HFFc6 (cell line): ENCODE measurements at regions not wholly inside any gene's neighbourhood (a gene's known extent, or its start where the extent isn't known, plus 50 kb on each side); places are given as distances from the start of the nearest gene placed in this dataset.

Experiments used
- DNase-seq: peaks from one replicate; pipeline ENCODE4 v3.0.0-alpha.2; 2018
- H3K27ac Mint-ChIP-seq: 2 replicates; pipeline ENCODE4 v1.8.0; 2020; ENCODE audit warnings: mild to moderate bottlenecking, mixed read lengths
- H3K27me3 Mint-ChIP-seq: 2 replicates; pipeline ENCODE4 v1.8.0; 2021; ENCODE audit warnings: mild to moderate bottlenecking, moderate library complexity, mixed read lengths; ENCODE audit not compliant: insufficient read depth
- H3K36me3 Mint-ChIP-seq: 2 replicates; pipeline ENCODE4 v1.8.0; 2021; ENCODE audit warnings: low read depth, mixed read lengths
- H3K4me1 Mint-ChIP-seq: 2 replicates; pipeline ENCODE4 v1.8.0; 2020; ENCODE audit warnings: low read depth, mixed read lengths
- H3K4me3 Mint-ChIP-seq: 2 replicates; pipeline ENCODE4 v1.8.0; 2020; ENCODE audit warnings: mild to moderate bottlenecking, moderate library complexity, mixed read lengths
- H3K9me3 Mint-ChIP-seq: 2 replicates; pipeline ENCODE4 v1.8.0; 2020; ENCODE audit warnings: mild to moderate bottlenecking, mixed read lengths
- CTCF ChIP-seq: fragments of 200-600 bp; sonication (generic); IDR thresholded peaks from 2 replicates; pipeline ENCODE4 v1.5.0; 2021; ENCODE audit warnings: antibody characterized with exemption, mild to moderate bottlenecking

- Mint-ChIP-seq H3K4me1 (peaks cover 27% of the 10 kb centered on the region), H3K4me3 (no peak overlapping the region), H3K27ac (peak overlapping the region; percentile 16; the same call in 1 of the 2 replicates), H3K9me3 (peaks cover 9% of the 10 kb centered on the region), H3K27me3 (peaks cover 2% of the 10 kb centered on the region), H3K36me3 (peaks cover 48% of the 10 kb centered on the region)
- no peak for DNase-seq
- TF ChIP-seq CTCF = no peak
Measured at GRCh38 chr11:69356703-69357457, 62.9 kb downstream of the MYEOV start.

- H3K27me3 Mint-ChIP-seq = peaks cover 2% of the 10 kb centered on the region; the same call in 1 of the 2 replicates
- peaks cover 9% of the 10 kb centered on the region for H3K9me3 Mint-ChIP-seq
- H3K27ac Mint-ChIP-seq = peak overlapping the region; percentile 27; the same call in 1 of the 2 replicates
- no peak overlapping the region for H3K4me3 Mint-ChIP-seq
- H3K4me1 Mint-ChIP-seq = peaks cover 25% of the 10 kb centered on the region
- H3K36me3 Mint-ChIP-seq = peaks cover 51% of the 10 kb centered on the region
- DNase-seq = no peak
- TF ChIP-seq CTCF = no peak
Measured at GRCh38 chr11:69357458-69358397, 63.8 kb downstream of the MYEOV start.

DNA sequence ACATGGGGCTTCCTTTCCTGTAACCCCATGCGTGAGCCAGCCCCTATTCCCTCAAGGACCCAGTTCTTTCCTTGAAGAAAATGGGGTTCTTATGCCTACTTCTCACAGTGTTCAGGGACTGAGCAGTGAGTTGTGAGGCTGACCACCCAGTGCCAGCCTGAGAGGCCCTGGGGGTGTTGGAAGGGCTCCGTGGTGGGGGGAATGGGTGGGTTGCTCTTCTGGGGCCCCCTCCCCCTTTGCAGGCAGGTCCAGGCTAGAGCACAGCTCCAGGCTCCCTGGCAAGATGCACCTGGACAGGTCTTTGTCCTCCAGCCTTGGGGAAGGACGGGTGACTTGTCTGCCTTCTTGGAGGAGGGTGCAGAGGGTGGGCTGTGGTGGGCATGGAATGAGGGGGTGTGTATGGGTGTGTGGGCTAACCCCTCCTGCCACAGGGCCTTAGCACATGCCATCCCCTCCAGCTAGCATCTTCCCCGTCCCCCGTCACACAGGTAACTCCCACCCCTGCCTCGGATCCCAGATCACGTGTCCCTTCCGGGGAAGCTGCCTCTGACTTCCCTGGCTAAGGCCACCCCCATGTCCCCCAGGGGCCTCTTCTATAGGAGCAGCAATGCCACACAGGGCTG is 64.6 kb downstream of the MYEOV start:
- Mint-ChIP-seq H3K9me3 (peaks cover 9% of the 10 kb centered on the region), H3K36me3 (peaks cover 51% of the 10 kb centered on the region), H3K4me3 (no peak overlapping the region), H3K4me1 (peaks cover 23% of the 10 kb centered on the region), H3K27ac (peak overlapping the region; percentile 27; the same call in 1 of the 2 replicates), H3K27me3 (peaks cover 2% of the 10 kb centered on the region; the same call in 1 of the 2 replicates)
- no peak for DNase-seq
- TF ChIP-seq CTCF = no peak

GRCh38 chr11:69359735-69360480 is 66.0 kb downstream of the MYEOV start:
- Mint-ChIP-seq H3K9me3 (peaks cover 9% of the 10 kb centered on the region), H3K36me3 (peaks cover 44% of the 10 kb centered on the region)

More at GRCh38 chr11:69359735-69360480, 66.0 kb downstream of the MYEOV start:
- no peak for TF ChIP-seq CTCF
- no peak for DNase-seq
- H3K27me3 Mint-ChIP-seq = peaks cover 2% of the 10 kb centered on the region; the same call in 1 of the 2 replicates
- H3K4me1 Mint-ChIP-seq = peaks cover 35% of the 10 kb centered on the region
- no peak overlapping the region for H3K4me3 Mint-ChIP-seq
- peak overlapping the region; percentile 42 for H3K27ac Mint-ChIP-seq
